ENCODE measurements at regions not wholly inside any gene's neighbourhood (a gene's known extent, or its start where the extent isn't known, plus 50 kb on each side); places are given as distances from the start of the nearest gene placed in this dataset.

DNA sequence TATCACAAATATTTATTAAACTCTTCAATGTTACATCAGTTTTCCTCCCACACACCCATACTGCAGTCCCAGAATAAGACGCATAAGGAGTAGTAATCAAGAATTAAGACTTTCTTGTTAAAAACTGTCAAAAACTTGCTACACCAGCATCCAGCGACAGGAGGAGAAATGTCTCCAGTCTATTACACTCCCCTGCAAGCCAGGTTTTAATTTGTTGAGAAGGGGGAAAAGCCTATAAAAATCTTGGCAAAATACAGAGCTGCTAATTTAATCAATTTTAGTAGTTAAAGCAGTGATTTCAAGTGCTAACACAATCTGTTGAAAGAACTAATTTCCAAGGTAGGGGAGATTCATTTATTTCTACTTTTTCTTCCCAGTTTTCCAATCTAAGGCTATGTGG lies 102.0 kb upstream of the MED13 start:
- H3K36me3 ChIP-seq (ENCODE audit: control insufficient read depth, insufficient read depth, low read length): no peaks in the 10 kb centered on the region
- H3K27me3 ChIP-seq (ENCODE audit: control insufficient read depth, insufficient read depth, low read length): no peaks in the 10 kb centered on the region
- no peak for TF ChIP-seq CTCF (IDR thresholded peaks at IDR 0.05; ENCODE audit: insufficient read depth, low read length, poor library complexity, severe bottlenecking)
- no peak overlapping the region for H3K4me3 ChIP-seq (ENCODE audit: low read depth, low read length)
- DNase-seq (ENCODE audit: low read depth): no peak

DNA sequence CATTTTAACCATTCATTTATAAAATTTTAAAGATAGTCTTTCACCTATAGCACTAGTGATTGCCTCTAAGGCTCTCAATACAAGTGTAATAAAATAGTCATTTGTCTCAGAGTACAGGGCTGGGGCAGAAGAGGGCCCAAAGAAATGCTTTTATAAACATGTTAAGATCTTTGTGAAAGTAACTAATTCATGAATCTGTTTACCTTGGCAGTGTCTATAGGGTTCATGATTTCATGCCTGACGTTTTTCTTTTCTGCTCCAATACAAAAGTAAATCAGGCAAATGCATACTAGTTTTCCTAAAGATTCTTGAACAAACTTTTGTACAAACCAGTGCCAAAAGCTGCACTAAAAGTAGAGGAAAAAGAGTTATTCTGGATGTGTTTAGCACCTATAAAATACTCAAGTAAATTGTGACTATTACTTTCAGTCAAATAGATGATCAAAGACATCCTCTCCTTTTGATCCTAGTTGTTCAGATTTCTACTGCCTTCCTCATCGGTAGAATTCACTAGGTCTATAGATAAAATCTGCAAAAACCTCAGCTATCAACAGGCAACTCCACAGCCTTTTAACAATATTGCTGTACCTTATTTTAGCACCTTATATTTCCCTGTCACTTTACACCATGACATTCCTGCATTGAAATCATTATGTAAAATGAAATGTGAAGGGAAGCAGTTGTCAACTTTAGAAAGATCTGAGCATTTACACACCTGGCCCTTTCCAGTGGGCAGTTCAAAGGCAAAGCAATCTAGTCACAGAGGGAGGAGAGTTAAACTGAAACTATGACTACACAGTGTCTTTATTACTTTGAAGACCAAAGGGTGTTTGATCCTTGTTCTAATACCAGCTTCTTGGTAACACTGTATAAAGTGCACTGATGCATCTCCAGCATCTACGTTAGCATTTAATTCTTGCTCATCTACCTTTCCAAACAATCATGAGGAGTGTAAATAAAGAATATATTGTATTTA lies 100.0 kb upstream of the MED13 start:
- Histone ChIP-seq H3K4me3 (ENCODE audit: low read depth, low read length) (no peak overlapping the region), H3K36me3 (ENCODE audit: control insufficient read depth, insufficient read depth, low read length) (no peaks in the 10 kb centered on the region), H3K27me3 (ENCODE audit: control insufficient read depth, insufficient read depth, low read length) (no peaks in the 10 kb centered on the region)
- TF ChIP-seq CTCF (IDR thresholded peaks at IDR 0.05; ENCODE audit: insufficient read depth, low read length, poor library complexity, severe bottlenecking): no peak
- DNase-seq (ENCODE audit: low read depth): no peak

- no peak for DNase-seq (ENCODE audit: low read depth)
- Histone ChIP-seq H3K36me3 (ENCODE audit: control insufficient read depth, insufficient read depth, low read length) (no peaks in the 10 kb centered on the region), H3K27me3 (ENCODE audit: control insufficient read depth, insufficient read depth, low read length) (no peaks in the 10 kb centered on the region)
Measured at GRCh38 chr17:62163847-62164246, 98.8 kb upstream of the MED13 start.

DNA sequence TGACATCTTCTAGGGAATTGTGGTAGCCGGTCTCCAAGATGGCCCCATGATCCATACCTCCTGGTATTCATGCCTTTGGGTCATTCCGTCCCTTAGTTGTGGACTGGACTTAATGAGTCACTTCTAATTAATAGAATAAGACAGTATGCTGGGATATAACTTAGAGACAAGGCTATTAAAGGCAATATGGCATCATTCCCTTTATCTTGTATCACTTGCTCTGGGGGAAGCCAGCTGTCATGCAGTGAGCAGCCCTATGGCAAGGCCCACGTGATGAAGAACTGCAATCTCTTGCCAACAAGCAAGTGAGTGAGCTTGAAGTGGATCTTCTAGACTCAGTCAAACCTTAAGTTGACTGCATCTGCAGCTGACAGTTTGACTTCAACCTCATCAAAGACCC lies 97.8 kb upstream of the MED13 start:
- Histone ChIP-seq H3K27me3 (ENCODE audit: control insufficient read depth, insufficient read depth, low read length) (no peaks in the 10 kb centered on the region), H3K4me3 (ENCODE audit: low read depth, low read length) (no peak overlapping the region), H3K36me3 (ENCODE audit: control insufficient read depth, insufficient read depth, low read length) (no peaks in the 10 kb centered on the region)
- DNase-seq (ENCODE audit: low read depth): no peak
- TF ChIP-seq CTCF (IDR thresholded peaks at IDR 0.05; ENCODE audit: insufficient read depth, low read length, poor library complexity, severe bottlenecking): no peak

More at GRCh38 chr17:62163847-62164246, 98.8 kb upstream of the MED13 start:
- H3K4me3 ChIP-seq (ENCODE audit: low read depth, low read length): no peak overlapping the region
- no peak for TF ChIP-seq CTCF (IDR thresholded peaks at IDR 0.05; ENCODE audit: insufficient read depth, low read length, poor library complexity, severe bottlenecking)

DNA sequence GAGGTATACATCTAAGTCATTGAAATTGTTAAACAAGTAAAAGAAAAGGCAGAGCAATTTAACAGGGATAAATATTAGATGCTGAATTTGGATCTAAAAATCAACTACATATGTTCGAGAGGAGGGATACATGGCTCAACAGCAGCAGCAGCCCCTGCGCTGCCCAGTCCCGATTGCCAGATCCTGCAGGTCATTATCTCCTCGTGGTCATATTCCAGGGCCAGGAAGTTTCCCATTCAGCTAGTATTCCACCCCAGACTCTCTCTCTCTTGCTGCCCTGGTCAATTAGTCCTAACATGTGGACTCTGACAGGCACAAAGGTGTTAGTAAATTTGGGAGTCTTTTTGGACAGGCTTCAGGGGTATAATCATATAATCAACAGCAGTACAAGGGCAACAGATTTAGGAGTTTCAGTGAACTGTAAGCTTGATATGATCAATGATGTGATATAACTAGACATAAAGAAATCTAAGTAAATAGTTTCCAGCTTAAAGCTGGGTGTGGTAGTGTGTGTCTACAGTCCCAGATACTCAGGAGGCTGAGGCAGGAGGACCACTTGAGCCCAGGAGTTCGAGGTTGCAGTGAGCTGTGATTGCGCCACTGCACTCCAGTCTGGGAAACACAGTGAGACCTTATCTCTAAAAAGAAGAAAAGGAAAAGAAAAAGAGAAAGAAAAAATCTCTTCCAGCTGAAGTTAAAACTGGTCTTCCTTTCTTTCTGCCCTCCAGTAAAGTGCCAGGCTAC lies 96.5 kb upstream of the MED13 start:
- Histone ChIP-seq H3K27me3 (ENCODE audit: control insufficient read depth, insufficient read depth, low read length) (no peaks in the 10 kb centered on the region), H3K4me3 (ENCODE audit: low read depth, low read length) (no peak overlapping the region), H3K36me3 (ENCODE audit: control insufficient read depth, insufficient read depth, low read length) (no peaks in the 10 kb centered on the region)
- no peak for TF ChIP-seq CTCF (IDR thresholded peaks at IDR 0.05; ENCODE audit: insufficient read depth, low read length, poor library complexity, severe bottlenecking)
- DNase-seq (ENCODE audit: low read depth): no peak

Data from kidney epithelial cell (primary cell).